SK-N-SH (cell line): ENCODE measurements at regions not wholly inside any gene's neighbourhood (a gene's known extent, or its start where the extent isn't known, plus 50 kb on each side); places are given as distances from the start of the nearest gene placed in this dataset.

Experiments used
- CHD2 ChIP-seq: fragments of 150-350 bp; IDR thresholded peaks from 2 replicates; pipeline ENCODE4 v1.6.1; 2018; ENCODE audit warnings: low read length; ENCODE audit not compliant: partially characterized antibody
- CTCF ChIP-seq: fragments of 200-600 bp; sonication (generic); IDR thresholded peaks from 2 replicates; pipeline ENCODE4 v1.6.1; 2017; ENCODE audit warnings: antibody characterized with exemption, mild to moderate bottlenecking, moderate library complexity
- JUND ChIP-seq: IDR thresholded peaks from 2 replicates; pipeline ENCODE4 v1.4.0; 2012
- POLR2AphosphoS5 ChIP-seq: IDR thresholded peaks from 2 replicates; pipeline ENCODE4 v1.6.1; 2012; ENCODE audit warnings: low read depth, low read length
- RFX5 ChIP-seq: IDR thresholded peaks from 2 replicates; pipeline ENCODE4 v1.6.1; 2012; ENCODE audit warnings: mild to moderate bottlenecking, improper control_type of control experiment, low read length

GRCh38 chr4:122525865-122526264 is 69.3 kb upstream of the IL2 start:
- TF ChIP-seq CTCF (no peak), POLR2AphosphoS5 (no peak), RFX5 (no peak), JUND (no peak), CHD2 (no peak)
